Adrenal gland (tissue), 5 donors: ENCODE measurements at regions not wholly inside any gene's neighbourhood (a gene's known extent, or its start where the extent isn't known, plus 50 kb on each side); places are given as distances from the start of the nearest gene placed in this dataset.

ENCODE experiments used
- POLR2A ChIP-seq, 2 donors: fragments of 450-650 bp; IDR thresholded peaks; one replicate each; pipeline ENCODE4 v1.6.1; 2017; ENCODE audit warnings: antibody characterized with exemption in 2 of 2, mild to moderate bottlenecking in 2 of 2, moderate library complexity in 1 of 2
- TF ChIP-seq, protein P1 (sequence below), 6 experiments: fragments of 450-650 bp in 4 of 6; fragments of 200-600 bp in 2 of 6; sonication (generic) in 1 of 6; IDR thresholded peaks; 1 replicate in 5 of 6; 2 replicates in 1 of 6; pipeline versions ENCODE4 v1.5.1 to v1.8.0; 2016 to 2021; ENCODE audit warnings: antibody characterized with exemption in 6 of 6, mild to moderate bottlenecking in 2 of 6, moderate library complexity in 1 of 6
- donor health status: DM: no; HTN: no; CAD: no.

DNA sequence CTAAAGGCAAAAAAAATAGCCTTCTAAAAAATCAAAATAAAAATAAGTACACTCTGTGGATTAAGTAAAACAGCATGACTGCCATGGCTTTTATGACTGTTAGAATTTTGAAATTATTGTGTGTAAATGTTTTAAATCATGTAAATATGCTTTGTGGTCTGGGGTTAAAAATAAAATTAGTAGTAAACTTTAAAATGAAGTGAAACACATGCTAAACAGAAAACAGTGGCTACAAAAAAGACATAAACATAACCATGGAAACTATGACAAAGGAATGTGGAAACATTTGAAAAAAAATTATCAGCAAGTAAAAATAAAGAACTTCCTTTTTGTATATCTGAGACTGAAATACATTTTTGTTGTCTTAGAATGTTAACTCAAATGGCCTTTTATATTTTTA, 134.5 kb upstream of the SPEF2 start:
- TF ChIP-seq, protein P1, sequence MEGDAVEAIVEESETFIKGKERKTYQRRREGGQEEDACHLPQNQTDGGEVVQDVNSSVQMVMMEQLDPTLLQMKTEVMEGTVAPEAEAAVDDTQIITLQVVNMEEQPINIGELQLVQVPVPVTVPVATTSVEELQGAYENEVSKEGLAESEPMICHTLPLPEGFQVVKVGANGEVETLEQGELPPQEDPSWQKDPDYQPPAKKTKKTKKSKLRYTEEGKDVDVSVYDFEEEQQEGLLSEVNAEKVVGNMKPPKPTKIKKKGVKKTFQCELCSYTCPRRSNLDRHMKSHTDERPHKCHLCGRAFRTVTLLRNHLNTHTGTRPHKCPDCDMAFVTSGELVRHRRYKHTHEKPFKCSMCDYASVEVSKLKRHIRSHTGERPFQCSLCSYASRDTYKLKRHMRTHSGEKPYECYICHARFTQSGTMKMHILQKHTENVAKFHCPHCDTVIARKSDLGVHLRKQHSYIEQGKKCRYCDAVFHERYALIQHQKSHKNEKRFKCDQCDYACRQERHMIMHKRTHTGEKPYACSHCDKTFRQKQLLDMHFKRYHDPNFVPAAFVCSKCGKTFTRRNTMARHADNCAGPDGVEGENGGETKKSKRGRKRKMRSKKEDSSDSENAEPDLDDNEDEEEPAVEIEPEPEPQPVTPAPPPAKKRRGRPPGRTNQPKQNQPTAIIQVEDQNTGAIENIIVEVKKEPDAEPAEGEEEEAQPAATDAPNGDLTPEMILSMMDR (IDR thresholded peaks at IDR 0.05): no peak
- no peak for TF ChIP-seq POLR2A (IDR thresholded peaks at IDR 0.05)
